HUES48 (cell line): ENCODE measurements at regions not wholly inside any gene's neighbourhood (a gene's known extent, or its start where the extent isn't known, plus 50 kb on each side); places are given as distances from the start of the nearest gene placed in this dataset.

Experiments
- H3K27ac ChIP-seq: one replicate; pipeline ENCODE4 v1.7.0; 2013; ENCODE audit warnings: low read depth, low read length, inconsistent platforms
- H3K27me3 ChIP-seq: 2 replicates; pipeline ENCODE4 v1.6.1; 2013; ENCODE audit warnings: mild to moderate bottlenecking, low read length; ENCODE audit not compliant: control insufficient read depth, insufficient read depth
- H3K36me3 ChIP-seq: 2 replicates; pipeline ENCODE4 v1.6.1; 2013; ENCODE audit warnings: low read length; ENCODE audit not compliant: control insufficient read depth, insufficient read depth
- H3K4me1 ChIP-seq: 2 replicates; pipeline ENCODE4 v1.6.1; 2013; ENCODE audit warnings: mild to moderate bottlenecking, low read length; ENCODE audit not compliant: control insufficient read depth, insufficient read depth
- H3K4me3 ChIP-seq: 2 replicates; pipeline ENCODE4 v1.5.1; 2013; ENCODE audit warnings: mild to moderate bottlenecking, low read depth, low read length
- H3K9ac ChIP-seq: 2 replicates; pipeline ENCODE4 v1.6.1; 2013; ENCODE audit warnings: mild to moderate bottlenecking, low read depth, low read length, moderate library complexity
- H3K9me3 ChIP-seq: 2 replicates; pipeline ENCODE4 v1.6.1; 2013; ENCODE audit warnings: low read length; ENCODE audit not compliant: control insufficient read depth, insufficient read depth

DNA sequence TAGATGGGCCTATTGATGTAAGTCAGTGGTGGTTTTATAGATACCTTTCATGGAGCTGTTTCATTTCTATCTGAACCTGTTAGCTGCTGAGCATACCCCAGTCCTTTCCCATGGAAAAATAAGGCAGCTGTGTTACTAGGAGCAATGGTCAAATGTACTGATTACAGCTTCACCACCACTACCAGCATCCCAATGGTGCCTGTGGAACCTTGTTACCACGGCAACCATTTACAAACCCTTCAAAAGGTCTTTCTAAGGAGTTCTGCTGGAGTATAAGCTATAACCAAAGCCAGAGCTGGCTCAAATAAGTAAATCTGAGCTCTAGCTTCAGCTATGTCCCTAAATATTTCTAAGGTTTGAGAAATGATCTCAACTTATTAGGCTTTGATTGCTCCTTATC lies 133.4 kb upstream of the ACP3 start:
- no peaks in the 10 kb centered on the region for H3K27me3 ChIP-seq
- no peak overlapping the region for H3K9ac ChIP-seq
- H3K27ac ChIP-seq, result no peak overlapping the region
- H3K9me3 ChIP-seq, result no peaks in the 10 kb centered on the region
- no peak overlapping the region for H3K4me3 ChIP-seq
- no peaks in the 10 kb centered on the region for H3K36me3 ChIP-seq
- peaks cover 4% of the 10 kb centered on the region; the same call in 1 of the 2 replicates for H3K4me1 ChIP-seq

DNA sequence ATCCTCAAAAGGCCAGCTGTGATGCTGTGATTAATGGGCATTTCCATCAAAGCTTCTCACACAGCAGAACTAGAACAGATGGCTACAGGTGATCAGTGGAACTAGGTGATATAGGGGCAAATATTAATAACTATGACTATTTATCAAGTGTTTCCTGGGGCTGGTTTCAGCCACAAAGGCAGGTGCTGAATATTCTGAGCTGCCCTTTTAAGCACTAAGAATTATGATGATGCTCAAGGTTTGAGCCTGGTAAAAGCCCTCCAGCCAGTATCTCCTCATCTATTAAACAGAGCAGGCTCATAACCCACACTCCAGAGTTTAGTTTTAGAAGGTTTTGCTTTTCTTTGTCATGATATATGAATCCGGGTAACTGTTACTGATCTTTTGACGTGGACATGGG lies 129.5 kb upstream of the ACP3 start:
- no peaks in the 10 kb centered on the region for H3K27me3 ChIP-seq
- H3K27ac ChIP-seq, result no peak overlapping the region

DNA sequence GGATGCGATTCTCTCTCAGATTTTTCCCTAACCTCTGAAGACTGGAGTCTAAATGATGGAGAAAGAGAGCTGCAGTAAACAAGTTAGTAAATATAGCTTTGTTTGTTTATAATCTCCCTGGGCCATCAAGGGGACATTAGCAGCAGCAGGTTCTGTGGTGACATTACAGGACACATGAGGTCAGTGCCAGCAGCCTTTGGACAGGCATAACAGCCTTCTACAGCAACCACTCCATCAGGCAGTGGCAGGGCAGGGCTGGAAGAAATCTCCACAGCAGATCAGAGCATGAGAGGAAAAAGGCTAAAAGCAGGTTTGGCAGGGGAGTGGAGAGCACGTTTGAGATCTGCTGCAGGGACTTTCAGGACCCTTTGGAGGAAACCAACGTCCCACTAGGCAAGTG lies 127.6 kb upstream of the ACP3 start:
- Histone ChIP-seq H3K27ac (no peak overlapping the region), H3K9ac (no peak overlapping the region), H3K9me3 (no peaks in the 10 kb centered on the region), H3K4me1 (no peaks in the 10 kb centered on the region), H3K27me3 (no peaks in the 10 kb centered on the region), H3K36me3 (no peaks in the 10 kb centered on the region), H3K4me3 (no peak overlapping the region)

More for the DNA sequence above, 129.5 kb upstream of the ACP3 start:
- no peaks in the 10 kb centered on the region for H3K4me1 ChIP-seq
- H3K36me3 ChIP-seq, result no peaks in the 10 kb centered on the region
- H3K9me3 ChIP-seq, result no peaks in the 10 kb centered on the region
- no peak overlapping the region for H3K4me3 ChIP-seq
- H3K9ac ChIP-seq, result no peak overlapping the region

DNA sequence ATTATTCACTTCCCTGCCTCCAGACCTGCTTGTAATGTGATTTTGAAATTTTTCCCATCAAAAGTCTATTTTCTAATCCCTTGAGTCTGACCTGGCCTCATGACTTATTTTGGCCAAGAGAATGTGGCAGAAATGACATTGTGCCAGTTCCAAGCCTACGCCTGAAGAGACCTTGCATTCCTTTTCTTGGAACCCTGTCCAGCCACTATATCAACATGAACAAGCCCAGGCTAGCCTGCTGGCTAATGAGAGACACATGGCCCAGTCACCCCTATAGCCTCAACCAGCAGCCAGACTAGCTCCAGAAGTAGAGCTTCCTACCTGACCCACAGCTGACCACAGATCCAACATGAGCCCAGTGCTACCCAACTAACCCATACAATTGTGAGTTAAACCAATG lies 121.1 kb upstream of the ACP3 start:
- Histone ChIP-seq H3K27ac (no peak overlapping the region), H3K4me3 (no peak overlapping the region), H3K4me1 (peaks cover 3% of the 10 kb centered on the region; the same call in 1 of the 2 replicates), H3K9ac (no peak overlapping the region), H3K27me3 (no peaks in the 10 kb centered on the region), H3K36me3 (no peaks in the 10 kb centered on the region), H3K9me3 (no peaks in the 10 kb centered on the region)

GRCh38 chr3:132198516-132198915 lies 118.7 kb upstream of the ACP3 start:
- no peak overlapping the region for H3K9ac ChIP-seq
- no peak overlapping the region for H3K27ac ChIP-seq
- no peaks in the 10 kb centered on the region for H3K9me3 ChIP-seq
- no peaks in the 10 kb centered on the region for H3K27me3 ChIP-seq
- no peak overlapping the region for H3K4me3 ChIP-seq
- no peaks in the 10 kb centered on the region for H3K36me3 ChIP-seq
- H3K4me1 ChIP-seq, result peaks cover 3% of the 10 kb centered on the region; the same call in 1 of the 2 replicates

DNA sequence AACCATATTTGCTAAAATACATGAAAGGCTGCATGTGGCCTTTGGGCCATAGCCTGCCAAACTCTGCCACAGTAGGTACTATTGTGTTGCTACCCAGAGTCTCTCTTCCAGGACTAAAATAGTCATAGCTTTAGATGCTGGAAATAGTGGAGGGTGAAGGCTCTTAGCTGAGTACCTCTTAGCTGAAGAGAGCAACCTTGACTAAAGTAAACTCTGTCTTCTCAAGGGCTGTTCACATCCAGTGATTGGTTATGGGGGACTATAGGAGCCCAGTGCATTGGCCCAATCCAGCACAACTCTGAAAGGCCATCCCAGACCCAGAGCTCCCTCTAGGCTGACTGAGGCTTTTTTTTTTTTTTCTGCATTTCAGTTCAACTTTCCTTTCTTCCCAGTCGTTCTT lies 117.8 kb upstream of the ACP3 start:
- Histone ChIP-seq H3K27ac (no peak overlapping the region), H3K9ac (no peak overlapping the region), H3K4me3 (no peak overlapping the region), H3K27me3 (no peaks in the 10 kb centered on the region), H3K9me3 (no peaks in the 10 kb centered on the region), H3K36me3 (no peaks in the 10 kb centered on the region), H3K4me1 (peaks cover 3% of the 10 kb centered on the region; the same call in 1 of the 2 replicates)

DNA sequence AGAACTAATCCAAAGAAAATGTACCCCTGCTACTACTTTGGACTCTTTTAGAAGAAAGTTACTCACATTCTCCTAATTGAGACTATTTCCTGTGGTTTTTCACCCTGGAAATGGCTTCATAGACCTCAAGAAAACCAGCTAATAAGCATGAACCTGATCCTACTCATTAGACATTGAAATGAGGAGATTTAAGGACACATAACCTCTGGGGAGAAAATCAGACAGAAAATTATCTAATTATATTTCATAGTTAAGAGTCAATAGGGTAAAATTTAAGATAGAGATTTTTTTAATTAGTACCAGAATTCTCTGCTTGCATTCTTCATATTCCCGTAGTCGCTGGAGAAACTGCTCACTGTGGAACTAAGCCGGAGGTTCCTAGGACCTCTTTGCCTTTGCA lies 114.6 kb upstream of the ACP3 start:
- Histone ChIP-seq H3K27me3 (no peaks in the 10 kb centered on the region), H3K4me3 (no peak overlapping the region), H3K9me3 (no peaks in the 10 kb centered on the region), H3K9ac (no peak overlapping the region), H3K36me3 (no peaks in the 10 kb centered on the region), H3K27ac (no peak overlapping the region), H3K4me1 (peaks cover 12% of the 10 kb centered on the region)

- H3K4me3 ChIP-seq, result no peak overlapping the region
- no peak overlapping the region for H3K27ac ChIP-seq
- H3K9me3 ChIP-seq, result no peaks in the 10 kb centered on the region
- no peaks in the 10 kb centered on the region for H3K27me3 ChIP-seq
- peaks cover 10% of the 10 kb centered on the region for H3K4me1 ChIP-seq
- no peaks in the 10 kb centered on the region for H3K36me3 ChIP-seq
- no peak overlapping the region for H3K9ac ChIP-seq
Measured at GRCh38 chr3:132203889-132204596, 113.2 kb upstream of the ACP3 start.

- Histone ChIP-seq H3K4me3 (no peak overlapping the region), H3K27me3 (peaks cover 9% of the 10 kb centered on the region), H3K9ac (no peak overlapping the region), H3K27ac (no peak overlapping the region), H3K9me3 (no peaks in the 10 kb centered on the region), H3K36me3 (no peaks in the 10 kb centered on the region), H3K4me1 (peaks cover 12% of the 10 kb centered on the region)
Measured at GRCh38 chr3:132205609-132206008, 111.6 kb upstream of the ACP3 start.

- Histone ChIP-seq H3K9ac (no peak overlapping the region), H3K4me3 (no peak overlapping the region), H3K4me1 (peaks cover 13% of the 10 kb centered on the region), H3K9me3 (no peaks in the 10 kb centered on the region), H3K27ac (no peak overlapping the region), H3K27me3 (peaks cover 24% of the 10 kb centered on the region), H3K36me3 (no peaks in the 10 kb centered on the region)
Measured at GRCh38 chr3:132209855-132210254, 107.4 kb upstream of the ACP3 start.

GRCh38 chr3:132210476-132211346 lies 106.5 kb upstream of the ACP3 start:
- Histone ChIP-seq H3K9ac (no peak overlapping the region), H3K27ac (no peak overlapping the region), H3K4me1 (peaks cover 13% of the 10 kb centered on the region), H3K27me3 (peaks cover 24% of the 10 kb centered on the region), H3K36me3 (no peaks in the 10 kb centered on the region), H3K4me3 (no peak overlapping the region), H3K9me3 (no peaks in the 10 kb centered on the region)
